GM18907 (cell line): ENCODE measurements at regions not wholly inside any gene's neighbourhood (a gene's known extent, or its start where the extent isn't known, plus 50 kb on each side); places are given as distances from the start of the nearest gene placed in this dataset.

Experiments used
- ATAC-seq: cut with Tn5 transposase; IDR thresholded peaks from one replicate; pipeline ENCODE4 v1.9.1; 2021; ENCODE audit warnings: mild to moderate bottlenecking, moderate library complexity; ENCODE audit not compliant: unreplicated experiment

DNA sequence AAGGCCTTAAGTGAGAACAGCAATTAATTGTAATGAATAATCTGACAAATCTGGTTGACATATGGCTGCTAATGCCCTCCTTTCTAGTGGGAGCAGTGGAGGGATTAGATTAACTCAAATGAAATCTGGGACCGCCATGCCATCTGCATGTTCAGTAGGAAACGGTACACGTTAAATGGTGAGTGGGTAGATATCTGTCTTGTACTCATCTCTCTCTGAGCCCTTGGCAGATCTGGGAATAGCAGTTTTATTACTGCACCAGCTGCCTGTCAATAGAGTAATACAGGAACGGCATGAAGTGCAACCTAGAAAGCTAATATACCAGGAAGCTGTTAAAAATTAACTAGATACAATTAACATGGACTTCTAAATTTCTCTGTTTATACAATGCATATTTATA, 258.8 kb downstream of the GPD2 start:
- no peak for ATAC-seq

- no peak for ATAC-seq
Observed at GRCh38 chr2:156695595-156695994, 259.4 kb downstream of the GPD2 start.

DNA sequence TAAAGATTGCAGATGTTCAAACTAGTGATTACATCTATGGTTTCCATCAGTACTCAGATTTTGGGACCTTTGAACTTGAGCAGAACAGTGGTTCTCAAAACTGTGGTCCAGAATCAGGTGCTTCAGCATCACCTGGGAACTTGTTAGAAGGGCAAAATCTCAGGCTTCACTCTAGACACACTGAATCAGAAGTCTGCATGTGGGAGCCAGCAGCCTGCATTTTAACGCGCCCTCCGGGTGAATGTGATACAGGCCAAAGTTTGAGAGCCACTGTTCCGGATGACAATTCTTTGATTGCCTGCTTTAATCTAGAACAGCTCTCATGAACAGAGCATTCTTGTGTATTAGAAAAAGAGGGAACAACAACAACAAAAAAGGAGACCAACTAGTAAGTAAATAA, 261.7 kb downstream of the GPD2 start:
- ATAC-seq = no peak

GRCh38 chr2:156700681-156701080, 264.5 kb downstream of the GPD2 start:
- no peak for ATAC-seq

DNA sequence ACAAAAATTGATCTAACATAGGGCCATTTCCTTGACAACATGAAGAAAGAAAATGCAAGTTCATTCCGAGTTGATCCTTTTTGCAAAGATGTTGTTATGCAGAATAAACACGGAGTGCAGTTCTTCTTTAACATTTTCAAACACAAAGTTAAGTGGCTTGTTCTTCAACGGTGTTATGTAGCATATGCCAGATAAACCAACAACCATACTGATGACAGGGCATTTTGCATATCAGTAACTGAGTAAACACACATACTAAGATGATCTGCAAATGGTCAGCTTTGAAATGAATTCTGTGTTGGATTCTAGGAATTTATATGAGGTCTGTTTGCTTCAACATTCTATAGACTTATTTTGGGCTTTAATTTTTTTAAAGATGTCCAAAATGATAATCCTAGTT, 266.4 kb downstream of the GPD2 start:
- no peak for ATAC-seq

GRCh38 chr2:156703642-156704041, 267.5 kb downstream of the GPD2 start:
- ATAC-seq = no peak

DNA sequence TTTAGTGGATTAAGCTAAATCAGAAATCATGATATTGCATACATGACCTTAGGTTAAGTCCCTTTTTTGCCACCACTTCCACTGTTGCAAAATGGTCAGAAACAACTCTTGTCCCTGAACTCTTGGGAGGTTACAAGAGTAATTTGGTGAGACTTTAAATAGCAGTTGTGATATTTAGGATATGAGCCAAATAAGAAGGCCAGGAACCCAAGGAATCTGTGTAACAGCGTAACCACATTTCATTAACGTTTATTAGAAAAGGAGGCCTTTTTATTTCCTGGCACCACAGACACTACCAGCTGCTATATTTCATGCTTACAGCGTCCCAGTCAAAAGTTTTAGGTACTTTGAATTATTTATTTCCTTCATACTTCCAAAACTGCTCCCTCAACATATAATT, 268.0 kb downstream of the GPD2 start:
- ATAC-seq = no peak

- no peak for ATAC-seq
Observed at GRCh38 chr2:156704617-156705016, 268.4 kb downstream of the GPD2 start.

DNA sequence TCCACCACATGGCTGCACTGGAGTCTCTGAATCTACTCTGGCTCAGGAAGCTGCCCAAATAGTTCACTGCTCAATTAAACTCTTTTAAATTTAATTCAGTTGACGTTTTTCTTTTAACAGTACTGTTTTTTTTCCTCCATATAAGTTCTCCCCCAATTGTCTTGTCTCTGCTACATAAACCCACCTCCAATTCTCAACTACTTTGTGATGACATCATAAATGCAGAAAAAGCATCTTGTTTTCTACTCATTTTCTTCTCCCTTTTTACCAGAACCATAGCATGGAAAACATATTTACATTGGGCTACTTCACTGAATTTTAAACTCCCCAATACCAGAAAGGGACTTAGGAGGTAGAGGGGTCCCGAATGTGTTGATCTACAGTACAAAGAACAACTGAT, 270.4 kb downstream of the GPD2 start:
- no peak for ATAC-seq

- no peak for ATAC-seq
Observed at GRCh38 chr2:156708051-156708450, 271.9 kb downstream of the GPD2 start.

- ATAC-seq = no peak
Observed at GRCh38 chr2:156709091-156709490, 272.9 kb downstream of the GPD2 start.

GRCh38 chr2:156719036-156719435, 282.9 kb downstream of the GPD2 start:
- ATAC-seq = no peak

DNA sequence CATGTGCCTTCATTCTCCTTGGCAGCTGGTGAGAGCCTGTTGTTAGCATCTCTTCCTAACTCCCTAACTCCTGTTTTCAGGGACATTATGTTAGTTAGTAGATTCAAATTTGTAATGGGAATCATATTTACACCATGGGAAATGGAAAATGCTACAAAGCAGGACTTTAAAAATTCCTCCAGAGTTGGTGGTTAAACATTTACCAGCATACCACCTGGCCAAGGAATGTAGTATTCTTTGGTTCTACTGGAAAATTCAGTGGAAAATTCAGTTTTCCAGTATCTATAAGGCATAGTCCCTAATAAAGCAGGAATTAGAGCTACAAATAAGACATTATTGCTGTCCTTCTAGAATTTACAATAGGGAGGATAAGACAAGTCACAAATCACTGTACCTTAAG, 291.7 kb downstream of the GPD2 start:
- no peak for ATAC-seq

GRCh38 chr2:156728328-156728727, 292.1 kb downstream of the GPD2 start:
- ATAC-seq = no peak

GRCh38 chr2:156731506-156731905, 295.3 kb downstream of the GPD2 start:
- no peak for ATAC-seq

DNA sequence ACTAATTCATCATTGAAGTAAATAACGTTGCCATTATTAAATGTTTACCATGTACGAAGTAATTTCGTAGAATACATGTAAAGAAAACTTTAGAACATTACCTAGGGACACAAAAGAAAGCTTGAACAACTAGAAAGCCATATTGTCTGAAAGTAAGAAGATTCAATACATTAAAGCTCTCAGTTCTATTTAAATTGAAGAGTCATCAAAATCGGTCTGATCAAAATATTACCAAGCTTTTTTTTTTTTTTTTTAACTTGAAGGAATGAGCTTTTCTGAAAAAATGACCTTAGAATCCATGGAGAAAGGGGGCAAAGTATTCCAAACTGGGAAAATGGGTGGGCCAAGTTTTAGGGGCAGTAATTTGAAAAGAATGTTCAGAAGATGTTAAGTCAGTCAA, 300.8 kb downstream of the GPD2 start:
- ATAC-seq = no peak

DNA sequence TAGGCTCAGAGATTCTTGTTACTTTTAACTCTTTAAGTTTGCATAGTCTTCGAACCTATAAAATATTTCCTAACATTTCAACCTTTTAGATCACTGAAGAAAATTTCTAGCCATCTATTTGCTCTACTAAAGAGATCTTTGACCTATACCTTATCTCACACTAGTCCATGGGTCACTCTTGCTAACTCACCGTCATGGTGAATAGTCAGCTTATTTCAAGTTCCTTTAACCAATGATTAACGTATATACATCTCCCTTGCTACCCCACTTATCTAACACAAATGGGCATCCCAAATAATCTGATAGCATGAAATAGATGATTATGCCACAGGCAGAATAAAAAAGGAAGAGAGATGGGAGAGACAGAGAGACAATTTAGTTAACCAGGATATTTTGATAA, 303.1 kb downstream of the GPD2 start:
- no peak for ATAC-seq

DNA sequence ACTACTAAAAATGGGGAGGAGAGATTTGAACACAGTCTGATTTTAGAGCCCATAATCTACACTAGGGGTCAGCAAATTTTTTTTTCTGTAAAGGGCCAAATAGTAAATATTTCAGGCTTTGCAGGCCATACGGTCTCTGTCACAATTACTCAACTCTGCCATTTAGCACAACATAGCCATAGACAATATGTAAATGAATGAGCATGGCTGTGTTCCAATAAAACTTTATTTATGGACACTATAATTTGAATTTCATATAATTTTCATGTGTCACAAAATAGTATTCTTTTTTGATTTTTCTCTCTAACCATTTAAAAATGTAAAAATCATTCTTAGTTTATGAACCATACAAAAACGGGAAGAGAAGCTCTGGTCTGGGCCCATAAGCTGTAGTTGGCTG, 309.4 kb downstream of the GPD2 start:
- ATAC-seq = no peak

- no peak for ATAC-seq
Observed at GRCh38 chr2:156748221-156748620, 312.0 kb downstream of the GPD2 start.

- ATAC-seq = no peak
Observed at GRCh38 chr2:156752042-156752441, 315.9 kb downstream of the GPD2 start.

- ATAC-seq = no peak
Observed at GRCh38 chr2:156753766-156754165, 317.6 kb downstream of the GPD2 start.

DNA sequence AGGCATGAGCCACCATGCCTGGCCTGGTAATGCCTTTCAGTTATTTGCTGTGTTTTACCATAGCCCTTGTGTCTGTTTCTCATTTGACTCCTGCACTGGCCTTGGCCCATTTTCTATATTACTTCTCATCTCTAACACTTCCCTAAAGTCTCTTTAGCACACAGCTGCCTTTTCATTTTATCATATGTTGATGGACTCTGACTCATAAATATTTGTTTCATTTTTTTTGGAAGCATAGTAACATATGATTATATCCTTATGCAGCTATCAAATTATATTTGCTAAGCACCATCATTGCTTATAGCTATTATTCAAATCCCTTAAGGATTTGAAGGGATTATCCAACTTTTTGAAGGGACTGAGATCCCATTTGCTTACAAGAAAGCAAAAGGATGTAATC, 320.3 kb downstream of the GPD2 start:
- no peak for ATAC-seq

GRCh38 chr2:156763174-156763573, 327.0 kb downstream of the GPD2 start:
- no peak for ATAC-seq

GRCh38 chr2:156765043-156765442, 328.9 kb downstream of the GPD2 start:
- ATAC-seq = no peak
